Stimulated activated CD4-positive, alpha-beta T cell treated with anti-CD3 and anti-CD28 coated beads, Interleukin-4, amount 100 ng/mL, for 4 hours (primary cell): ENCODE measurements at regions not wholly inside any gene's neighbourhood (a gene's known extent, or its start where the extent isn't known, plus 50 kb on each side); places are given as distances from the start of the nearest gene placed in this dataset.

ENCODE experiments used
- DNase-seq, 2 experiments: peaks; one replicate each; pipeline ENCODE4 v3.0.0-alpha.2; 2020

DNA sequence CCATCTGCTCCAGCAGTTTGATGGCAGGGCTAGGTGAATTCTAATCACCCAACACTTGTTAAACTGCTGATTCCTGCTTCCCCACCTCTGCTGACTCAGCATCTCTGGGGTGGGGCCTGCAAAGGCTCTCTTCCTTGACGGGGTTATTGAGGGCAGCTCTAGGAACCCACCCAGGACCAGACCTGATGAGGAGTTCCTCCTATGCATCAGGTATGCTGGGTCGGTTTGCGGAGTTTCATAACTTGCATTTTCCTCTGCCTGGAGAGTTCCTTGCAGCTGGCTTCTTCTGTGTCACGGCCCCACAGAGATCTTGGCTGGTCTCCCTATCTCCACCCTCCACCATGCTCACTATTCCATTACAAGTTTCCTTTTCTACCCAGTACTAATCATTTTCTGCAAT is 93.4 kb upstream of the CCL2 start:
- no peak for DNase-seq

DNA sequence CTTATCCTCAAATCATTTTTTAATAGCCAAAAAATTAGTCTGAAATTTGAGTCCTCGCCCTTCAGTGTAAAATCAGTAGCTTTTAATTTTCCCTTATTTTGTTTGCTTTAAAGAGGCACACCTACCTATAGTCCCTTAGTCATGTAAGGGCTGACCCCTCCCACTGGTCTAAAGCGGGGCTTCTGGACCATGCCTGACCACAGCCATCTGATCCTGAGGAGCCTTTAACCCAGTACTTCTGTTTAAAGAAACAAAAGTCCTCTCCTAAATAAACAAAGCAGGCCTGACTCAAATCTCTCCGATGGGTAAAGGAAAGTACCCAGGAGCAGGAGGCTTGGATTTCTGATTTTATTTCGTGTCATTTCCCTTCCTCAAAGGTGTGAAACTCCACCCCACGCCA is 92.0 kb upstream of the CCL2 start:
- DNase-seq: no peak

DNA sequence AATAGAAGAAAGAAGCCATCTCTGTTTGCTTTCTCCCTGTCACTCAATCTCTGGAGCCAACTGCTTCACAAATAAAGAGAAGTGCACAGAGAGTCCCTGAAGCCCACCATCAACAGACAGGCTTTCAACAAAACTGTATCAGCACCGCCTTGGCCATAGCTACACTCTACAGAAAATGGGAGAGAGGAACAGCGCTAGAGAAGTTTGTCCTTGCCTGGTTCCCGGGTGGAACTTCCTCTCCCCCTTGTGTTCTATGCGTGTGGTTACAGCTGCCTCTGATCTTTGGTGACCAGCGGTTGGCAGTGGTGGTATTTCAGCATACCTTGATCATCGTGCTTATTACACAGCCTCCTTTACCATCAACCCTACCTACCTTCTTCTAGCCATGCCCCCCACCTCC is 91.4 kb upstream of the CCL2 start:
- DNase-seq: no peak

DNA sequence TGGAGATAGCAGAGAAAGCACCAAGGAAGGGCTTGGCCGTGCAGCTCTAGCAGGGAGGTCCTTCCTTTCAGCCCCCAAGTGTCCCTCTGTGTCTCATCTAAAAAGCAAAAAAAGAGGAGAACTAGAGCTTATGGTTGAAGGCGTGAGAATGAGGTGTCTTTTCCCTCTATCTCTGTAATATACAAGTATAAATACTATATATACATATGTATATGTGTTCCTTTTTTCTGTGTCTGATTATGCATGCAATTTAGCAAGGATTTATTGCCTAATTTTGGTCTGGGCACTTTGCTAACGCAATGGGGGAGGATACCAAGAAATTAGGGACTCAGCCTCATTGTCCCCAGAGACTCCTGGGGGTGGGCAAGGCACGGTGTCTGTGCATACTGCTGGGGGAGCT is 90.2 kb upstream of the CCL2 start:
- DNase-seq: no peak

DNA sequence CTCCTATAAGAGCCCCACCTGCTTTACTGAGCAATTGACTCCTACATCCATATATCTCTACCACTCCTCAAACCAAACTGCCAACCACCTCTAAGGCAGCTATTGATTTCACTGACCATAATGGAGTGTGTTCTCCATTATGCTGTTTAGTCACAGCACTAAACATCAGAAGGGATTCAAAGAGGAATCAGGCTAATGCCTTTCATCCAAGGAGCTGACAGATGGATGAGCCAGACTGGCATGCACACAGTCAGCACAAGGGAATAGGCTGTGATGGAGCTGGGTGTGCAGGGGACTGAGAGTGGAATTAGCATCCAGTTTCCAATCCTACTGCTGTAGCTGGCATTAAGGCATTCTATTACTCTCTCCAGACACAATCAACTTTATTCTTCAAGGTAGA is 88.7 kb upstream of the CCL2 start:
- no peak for DNase-seq

DNA sequence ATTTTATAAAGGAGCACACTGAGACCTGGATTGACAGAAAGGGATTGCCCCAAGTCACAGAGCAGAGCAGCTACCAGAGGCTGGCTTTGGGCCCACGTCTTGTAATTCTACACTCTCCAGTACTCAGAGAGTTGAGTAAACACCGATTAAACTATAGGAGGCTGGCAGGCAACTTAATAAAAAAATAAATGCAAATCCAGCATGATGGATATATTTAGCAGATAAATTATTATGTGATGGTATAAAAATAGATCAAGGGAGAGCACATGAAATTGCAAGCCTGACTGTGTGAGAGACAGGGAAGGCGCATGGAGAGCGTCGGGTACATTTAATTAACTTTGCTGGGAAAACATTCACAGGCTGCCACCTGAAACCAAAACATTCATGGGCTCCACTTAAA is 87.7 kb upstream of the CCL2 start:
- no peak for DNase-seq

DNA sequence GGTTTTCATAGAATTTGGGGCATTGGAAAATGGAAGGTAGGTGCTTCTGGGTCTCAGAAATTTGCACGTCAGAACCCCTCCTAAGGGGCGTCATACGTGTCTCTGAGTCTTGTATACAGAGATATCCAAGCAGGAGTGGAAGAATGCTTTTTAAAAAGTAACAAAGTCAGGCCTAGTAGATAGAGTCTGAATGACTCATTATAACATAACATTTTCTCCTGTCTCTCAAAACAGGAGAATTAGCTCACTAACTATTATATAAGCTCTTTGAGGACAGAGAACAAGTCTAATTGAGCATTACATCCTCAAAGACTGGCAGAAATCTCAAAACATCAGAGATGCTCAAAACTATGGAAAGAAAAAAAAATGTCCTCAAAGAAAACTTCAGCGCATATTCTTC is 86.1 kb upstream of the CCL2 start:
- no peak for DNase-seq

DNA sequence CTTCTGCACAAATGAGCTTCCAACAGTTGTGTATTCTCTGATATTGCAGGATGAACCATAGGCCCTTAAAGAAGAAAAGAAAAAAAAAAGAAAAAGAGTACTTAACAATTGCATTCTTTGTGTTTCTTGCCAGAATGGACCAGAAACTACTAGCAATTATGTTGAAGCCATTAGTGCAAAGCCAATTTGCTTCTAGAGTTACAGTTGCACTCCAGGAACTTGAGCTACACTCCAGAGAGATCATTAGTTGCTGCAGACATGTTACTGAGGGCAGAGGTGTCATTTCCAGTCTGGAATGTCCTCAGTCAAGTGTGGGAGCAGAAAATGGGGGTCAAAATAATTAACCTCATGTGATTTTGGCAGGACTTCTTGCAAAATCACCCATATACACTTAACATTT is 85.6 kb upstream of the CCL2 start:
- no peak for DNase-seq

DNA sequence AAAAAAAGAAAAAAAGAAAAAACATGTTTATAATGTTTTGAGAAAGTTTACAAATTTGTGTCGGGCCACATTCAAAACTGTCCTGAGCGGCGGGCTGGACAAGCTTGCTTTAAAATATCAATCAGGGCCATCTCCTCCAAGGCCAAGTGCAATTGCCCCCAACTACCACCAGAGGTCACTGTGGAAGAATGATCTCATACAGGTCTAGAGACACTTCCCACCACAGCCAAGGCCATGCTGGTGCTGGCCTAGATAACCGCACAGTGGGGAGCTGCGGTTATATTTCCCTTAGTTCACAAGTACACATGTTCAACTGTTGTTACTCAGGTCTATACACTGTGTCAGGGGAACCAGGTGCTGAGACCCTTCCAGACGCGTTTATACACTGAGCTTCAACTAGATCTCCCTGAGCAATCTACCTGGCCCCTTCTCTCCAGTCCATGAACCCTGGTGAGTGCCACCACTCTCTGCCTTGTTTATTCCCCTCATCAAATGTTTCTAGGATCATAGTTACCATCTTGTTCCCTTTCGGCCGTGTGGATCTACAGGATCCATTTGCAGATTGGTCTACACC is 83.8 kb upstream of the CCL2 start:
- DNase-seq: peak; percentile 31 to 33

DNA sequence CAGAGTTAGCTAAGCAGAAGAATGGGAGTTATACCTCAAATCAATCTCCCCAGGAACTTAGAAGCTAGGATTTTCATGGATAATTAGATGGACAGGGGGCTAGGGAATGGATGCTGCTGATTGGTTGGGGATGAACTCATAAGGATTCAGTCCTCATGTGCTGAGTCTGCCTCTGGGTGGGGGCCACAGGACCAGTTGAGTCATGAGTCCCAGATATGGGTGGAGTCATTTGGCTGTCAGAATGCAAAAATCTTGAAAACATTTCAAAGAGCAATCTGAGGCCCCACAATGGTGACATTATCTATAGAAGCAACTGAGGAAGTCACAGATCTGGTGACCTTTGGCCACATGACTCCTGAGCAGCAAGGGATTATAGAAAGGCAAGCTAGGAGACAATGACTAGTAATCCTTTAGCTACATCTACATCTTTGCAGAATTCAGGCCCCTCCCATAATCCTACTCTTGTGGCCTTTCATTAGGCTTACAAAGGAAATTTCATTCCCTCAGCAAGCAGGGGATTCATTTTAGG is 82.6 kb upstream of the CCL2 start:
- no peak for DNase-seq

DNA sequence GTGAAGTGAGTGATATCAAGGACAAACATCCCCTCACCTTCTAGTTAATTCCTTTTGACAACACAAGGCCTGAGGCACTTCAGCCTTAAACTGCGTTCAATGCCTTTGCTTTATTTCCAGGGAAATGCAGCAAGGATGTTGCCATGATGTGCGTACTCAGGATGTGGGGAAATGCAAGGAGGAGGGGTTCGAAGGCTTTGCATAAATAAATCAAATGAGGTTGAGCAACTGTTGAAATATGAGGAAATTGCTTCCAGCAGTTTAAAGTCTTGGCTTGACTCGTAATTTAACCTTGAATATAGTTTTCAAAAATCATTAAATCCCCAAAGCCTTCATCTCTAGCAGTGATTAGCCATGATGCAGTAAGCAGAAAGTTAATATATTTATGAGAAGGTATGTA is 81.8 kb upstream of the CCL2 start:
- no peak for DNase-seq

DNA sequence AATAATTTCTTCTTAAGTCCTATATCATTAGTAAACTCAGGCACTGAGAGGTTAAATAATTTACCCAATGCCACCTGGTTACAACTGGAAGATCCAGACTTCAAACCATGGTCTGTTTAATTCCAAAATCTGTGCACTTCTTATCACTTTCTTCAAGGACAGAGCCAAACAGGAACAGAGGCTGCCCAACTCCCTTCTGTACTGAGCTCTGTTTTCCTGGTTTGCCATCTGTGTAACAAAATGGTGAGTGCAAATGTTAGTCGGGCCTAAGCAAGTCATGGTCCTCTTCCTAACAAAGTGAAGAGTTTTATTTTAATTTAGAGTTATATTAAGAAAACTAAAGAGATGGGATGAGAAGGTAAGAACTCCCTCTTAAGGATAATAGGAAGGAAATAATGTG is 80.6 kb upstream of the CCL2 start:
- no peak for DNase-seq

DNA sequence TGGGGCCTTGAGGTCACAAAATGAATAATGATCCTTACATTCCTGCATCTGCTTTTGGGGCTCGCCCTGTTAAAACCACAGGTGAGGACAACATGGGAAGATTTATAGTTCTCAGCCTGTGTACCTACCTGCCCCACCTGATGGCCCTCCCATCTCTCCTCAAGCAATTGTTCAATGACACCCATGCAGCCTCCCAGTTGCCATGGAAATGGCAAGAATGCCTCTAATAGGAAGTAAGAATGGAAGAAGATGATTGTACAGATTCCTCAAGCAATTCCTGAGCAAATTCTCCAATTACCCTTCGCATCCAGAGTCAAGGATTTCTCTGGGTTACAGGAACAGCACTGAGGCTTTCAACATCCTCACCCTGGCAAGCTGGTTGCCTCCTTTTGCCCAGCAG is 78.6 kb upstream of the CCL2 start:
- DNase-seq: no peak

DNA sequence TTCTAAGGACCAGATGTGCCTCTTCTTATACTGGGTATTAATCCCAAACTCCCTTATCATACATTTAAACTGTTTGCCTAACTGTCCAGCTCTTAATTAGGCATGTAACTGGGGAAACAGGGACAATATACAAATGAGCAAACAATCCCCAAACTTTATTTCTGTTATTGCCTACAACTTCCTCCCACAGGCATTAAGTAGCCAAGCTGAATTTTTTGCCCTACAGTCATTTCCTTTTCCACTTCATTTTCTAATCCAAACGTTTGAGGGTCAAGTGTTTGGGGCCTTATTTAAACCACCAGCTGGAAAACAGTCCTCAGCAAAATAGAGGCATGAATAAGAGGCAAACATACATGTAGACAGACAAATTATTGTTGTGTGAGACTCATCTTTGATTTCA is 77.4 kb upstream of the CCL2 start:
- DNase-seq: no peak

DNA sequence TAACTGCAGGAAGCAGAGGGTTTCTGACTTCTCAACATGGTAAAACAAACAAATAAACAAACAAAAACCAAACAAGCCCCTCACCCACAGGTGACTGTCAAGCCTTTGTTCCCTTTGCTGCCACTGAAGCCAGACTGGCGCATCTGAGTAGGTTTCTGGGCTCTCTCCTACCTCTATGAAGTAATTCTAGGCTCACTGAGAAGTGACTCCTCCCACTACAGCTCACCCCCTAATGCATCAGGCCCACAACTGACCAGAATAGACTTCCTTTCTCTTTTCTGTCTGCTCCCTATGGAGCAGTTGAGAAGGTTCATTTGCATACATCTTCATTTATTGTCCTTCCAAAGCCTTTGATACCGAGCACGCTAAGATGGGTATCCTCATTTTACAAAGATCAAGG is 77.0 kb upstream of the CCL2 start:
- no peak for DNase-seq

DNA sequence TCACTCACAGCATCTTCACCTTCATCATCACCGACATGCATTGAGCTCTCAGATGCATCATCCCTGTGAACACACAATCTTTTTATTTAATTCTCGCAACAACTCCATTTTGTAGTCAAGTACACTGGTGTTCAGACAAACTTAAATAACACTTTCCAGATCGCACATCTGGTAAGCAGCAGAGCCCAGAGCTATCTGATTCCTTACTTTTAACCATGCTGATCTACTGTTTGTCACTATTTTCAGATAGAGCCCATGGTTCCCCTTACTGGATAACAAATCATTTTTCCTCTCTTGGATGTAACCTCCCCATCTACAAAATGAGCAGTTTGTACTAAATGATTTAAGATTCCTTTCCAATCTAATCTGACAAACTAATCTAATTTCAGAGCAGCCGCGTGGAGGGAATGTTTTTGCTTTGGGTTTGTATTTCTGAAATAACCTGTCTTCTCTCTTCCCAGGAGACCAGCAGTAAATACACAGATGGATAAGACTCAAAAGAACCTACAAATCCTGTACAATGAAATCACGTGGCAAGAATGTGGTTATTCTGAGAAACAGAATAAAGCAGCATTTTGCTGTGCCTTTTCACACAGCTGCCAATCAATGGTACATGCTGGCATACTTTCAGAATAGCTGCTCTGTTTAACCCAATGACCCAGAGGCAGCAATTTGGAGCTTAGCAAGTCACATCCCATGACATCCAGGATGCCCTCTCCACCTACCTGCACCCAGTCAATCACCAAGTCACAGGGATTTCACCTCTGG is 72.9 kb upstream of the CCL2 start:
- no peak for DNase-seq

DNA sequence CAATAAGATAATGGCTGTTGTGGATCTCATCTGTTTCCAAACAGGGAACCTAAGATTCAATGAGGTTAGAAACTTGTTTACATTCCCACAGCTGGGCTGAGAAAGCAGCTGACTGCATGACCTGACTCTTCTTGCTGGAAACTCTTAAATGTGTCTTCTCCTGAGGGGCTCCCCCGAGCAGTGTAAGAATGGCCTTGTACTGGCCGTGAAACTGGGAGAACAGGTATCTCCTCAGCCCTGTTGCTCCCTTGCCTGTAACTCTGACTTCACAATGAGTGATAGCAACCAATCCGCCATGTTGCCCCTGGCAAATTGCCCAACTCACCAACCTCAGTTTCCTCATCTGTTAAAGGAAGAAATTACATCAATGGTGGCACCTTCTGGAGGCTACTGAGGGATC is 59.1 kb upstream of the CCL2 start:
- no peak for DNase-seq

DNA sequence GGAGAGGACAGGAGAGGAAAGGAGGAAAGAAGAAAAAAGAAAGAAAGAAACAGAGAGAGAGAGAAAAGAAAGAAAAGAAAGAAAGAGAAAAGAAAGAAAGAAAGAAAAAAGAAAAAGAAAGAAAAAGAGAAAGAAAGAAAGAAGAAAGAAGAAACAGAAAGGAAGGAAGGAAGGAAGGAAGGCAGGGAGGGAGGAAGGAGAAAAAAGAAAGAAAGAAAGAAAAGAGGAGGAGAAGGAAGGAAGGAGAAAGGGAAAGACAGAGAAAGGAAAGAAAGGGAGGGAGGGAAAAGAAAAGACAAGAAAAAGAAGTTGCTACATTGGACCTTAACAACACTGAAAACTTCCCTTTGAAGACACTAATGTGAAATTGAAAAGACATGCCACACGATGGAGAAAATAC is 56.6 kb upstream of the CCL2 start:
- DNase-seq: no peak

DNA sequence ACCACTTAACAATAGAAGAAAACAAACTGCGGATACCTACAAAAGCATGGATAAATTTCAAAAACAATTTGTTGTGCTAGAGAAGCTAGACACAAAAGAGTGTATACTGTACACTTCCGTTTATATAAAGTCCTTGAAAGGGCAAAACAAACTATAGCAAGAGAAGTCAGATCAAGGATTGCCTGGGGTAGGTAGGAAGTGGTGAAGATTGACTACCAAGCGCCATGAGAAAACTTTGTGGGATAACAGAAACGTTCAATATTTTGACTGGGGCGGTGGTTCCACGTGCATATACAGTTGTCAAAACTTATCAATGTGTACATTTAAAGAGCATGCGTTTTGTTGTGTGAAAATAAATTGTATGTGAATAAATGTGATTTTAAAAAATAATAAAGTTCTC is 55.6 kb upstream of the CCL2 start:
- no peak for DNase-seq

DNA sequence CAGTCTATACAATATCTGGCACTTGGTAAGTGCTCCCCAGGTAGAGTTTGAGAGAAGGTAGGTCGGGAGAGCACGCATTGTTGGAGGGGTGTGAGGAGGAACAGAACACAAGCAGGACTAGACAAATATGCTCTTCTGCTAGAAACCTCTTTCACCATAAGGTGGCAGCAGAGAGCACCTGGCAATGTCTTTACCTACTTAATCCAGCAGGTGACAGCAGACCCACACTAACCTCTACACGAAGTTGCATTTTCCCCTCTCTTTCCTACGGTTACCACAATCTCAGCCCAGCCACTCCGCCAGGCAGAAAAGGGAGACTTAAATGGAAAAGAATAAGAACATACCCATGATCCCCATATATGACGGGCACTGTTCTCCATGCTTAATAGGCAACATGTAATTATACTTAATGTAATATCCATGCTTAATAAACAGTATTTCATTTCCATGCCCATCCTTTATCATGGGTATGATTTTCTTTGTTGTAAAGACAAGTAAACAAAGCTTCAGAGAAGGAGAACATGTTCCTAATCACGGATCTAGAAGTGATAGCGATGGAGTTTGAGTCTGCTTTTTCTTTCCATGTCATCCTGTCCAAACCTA is 55.1 kb upstream of the CCL2 start:
- peak; percentile 48 to 51 for DNase-seq

DNA sequence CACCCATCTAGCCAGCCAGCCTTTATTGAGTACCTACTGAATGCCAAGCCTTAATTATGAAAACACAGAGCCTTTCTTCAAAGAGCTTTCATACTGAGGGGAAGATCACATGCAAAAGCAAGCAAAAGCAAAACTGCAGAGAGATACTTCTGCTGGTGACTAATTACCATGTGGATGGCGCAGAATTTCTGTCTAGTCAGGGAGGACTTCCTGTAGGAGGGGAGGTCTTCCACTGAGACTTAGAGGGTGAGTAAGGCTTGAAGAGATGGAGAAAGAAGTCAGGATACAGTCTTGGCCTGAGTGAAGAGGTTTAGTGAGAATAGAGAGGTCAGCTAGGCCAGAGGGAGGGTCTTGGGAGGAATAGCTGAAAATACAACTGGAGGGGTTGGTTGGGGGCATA is 53.9 kb upstream of the CCL2 start:
- no peak for DNase-seq

DNA sequence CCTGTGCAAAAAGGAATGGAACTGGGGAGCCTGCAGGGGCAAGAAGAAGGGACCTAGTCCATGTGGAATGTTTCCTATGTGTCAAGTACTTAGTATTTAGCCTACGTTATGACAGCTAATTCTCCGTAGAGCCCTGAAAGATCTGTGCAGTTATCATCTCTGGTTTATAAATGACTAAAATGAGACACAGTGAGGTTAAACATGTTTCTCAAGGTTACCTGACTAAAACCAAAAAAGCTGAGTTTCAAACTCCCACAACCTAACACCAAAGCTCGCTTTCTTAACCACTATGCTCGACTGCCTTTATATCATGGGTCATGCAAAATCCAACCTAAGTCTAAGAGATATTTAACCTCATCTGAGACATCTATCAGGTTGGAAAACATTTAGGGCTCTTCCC is 53.3 kb upstream of the CCL2 start:
- no peak for DNase-seq

DNA sequence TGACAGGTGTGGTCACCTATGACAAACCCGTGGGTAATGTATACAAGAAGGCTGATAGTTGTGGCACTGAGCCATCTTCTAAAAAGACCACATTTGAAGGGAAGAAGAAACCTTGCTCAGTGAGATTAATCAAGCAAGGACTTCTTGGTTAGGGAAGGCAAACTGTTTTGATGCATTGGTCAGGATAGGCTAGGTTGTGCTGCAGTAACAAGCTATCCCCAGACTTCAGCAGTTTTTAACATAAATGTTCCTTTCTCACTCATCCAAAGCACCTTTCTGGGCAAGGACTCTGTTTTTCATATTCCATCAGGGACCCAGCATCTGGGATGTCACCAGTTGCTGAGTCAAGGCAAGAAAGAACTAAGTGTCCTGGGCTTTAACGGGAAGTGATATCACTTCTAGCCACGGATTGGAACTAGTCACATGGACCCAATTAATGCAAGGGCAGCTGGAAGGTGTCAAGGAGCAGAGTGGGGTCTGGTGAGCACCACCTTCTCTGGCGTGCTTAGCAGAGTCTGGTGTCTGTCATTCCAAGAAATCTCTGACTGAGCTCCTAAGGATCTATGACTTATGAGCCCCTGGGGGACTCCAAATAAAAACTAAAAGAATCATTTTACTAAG is 52.0 kb upstream of the CCL2 start:
- no peak for DNase-seq

DNA sequence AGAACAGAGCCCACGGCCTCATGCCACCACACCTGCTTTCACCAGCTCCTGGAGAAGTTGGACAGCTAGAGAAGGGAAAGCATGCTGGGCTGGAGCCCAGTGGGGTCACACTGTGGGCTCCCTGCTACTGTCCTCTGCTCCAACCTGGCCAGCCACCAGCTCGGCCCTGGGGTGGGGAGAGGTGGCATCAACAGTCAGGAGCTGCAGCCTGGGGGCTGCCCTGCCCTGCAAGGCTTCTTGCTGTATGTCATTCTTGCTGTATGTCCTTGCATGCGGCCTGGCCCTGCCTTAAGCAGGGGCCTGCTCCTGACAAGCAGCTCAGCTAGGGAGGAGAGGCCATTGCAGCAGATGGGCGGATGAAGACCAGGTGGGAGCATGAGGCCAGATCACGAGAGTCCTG is 50.7 kb upstream of the CCL2 start:
- DNase-seq: no peak
